ENCODE measurements at regions not wholly inside any gene's neighbourhood (a gene's known extent, or its start where the extent isn't known, plus 50 kb on each side); places are given as distances from the start of the nearest gene placed in this dataset.

GRCh38 chr10:64505501-64505900, 984.3 kb downstream of the REEP3 start:
- TF ChIP-seq CTCF (IDR thresholded peaks at IDR 0.05; ENCODE audit: insufficient read depth, low read length, poor library complexity, severe bottlenecking), result no peak
- DNase-seq (ENCODE audit: low read depth), result no peak

GRCh38 chr10:64506963-64507362, 985.8 kb downstream of the REEP3 start:
- no peak for TF ChIP-seq CTCF (IDR thresholded peaks at IDR 0.05; ENCODE audit: insufficient read depth, low read length, poor library complexity, severe bottlenecking)
- Histone ChIP-seq H3K27me3 (ENCODE audit: control insufficient read depth, insufficient read depth, low read length) (no peaks in the 10 kb centered on the region), H3K4me3 (ENCODE audit: low read depth, low read length) (no peak overlapping the region), H3K36me3 (ENCODE audit: control insufficient read depth, insufficient read depth, low read length) (no peaks in the 10 kb centered on the region)
- DNase-seq (ENCODE audit: low read depth), result no peak

More at GRCh38 chr10:64505501-64505900, 984.3 kb downstream of the REEP3 start:
- H3K4me3 ChIP-seq (ENCODE audit: low read depth, low read length), result no peak overlapping the region
- no peaks in the 10 kb centered on the region for H3K36me3 ChIP-seq (ENCODE audit: control insufficient read depth, insufficient read depth, low read length)
- no peaks in the 10 kb centered on the region for H3K27me3 ChIP-seq (ENCODE audit: control insufficient read depth, insufficient read depth, low read length)

GRCh38 chr10:64507651-64508028, 986.4 kb downstream of the REEP3 start:
- DNase-seq (ENCODE audit: low read depth), result no peak
- TF ChIP-seq CTCF (IDR thresholded peaks at IDR 0.05; ENCODE audit: insufficient read depth, low read length, poor library complexity, severe bottlenecking), result no peak
- Histone ChIP-seq H3K27me3 (ENCODE audit: control insufficient read depth, insufficient read depth, low read length) (no peaks in the 10 kb centered on the region), H3K4me3 (ENCODE audit: low read depth, low read length) (no peak overlapping the region), H3K36me3 (ENCODE audit: control insufficient read depth, insufficient read depth, low read length) (no peaks in the 10 kb centered on the region)

- H3K4me3 ChIP-seq (ENCODE audit: low read depth, low read length), result no peak overlapping the region
- TF ChIP-seq CTCF (IDR thresholded peaks at IDR 0.05; ENCODE audit: insufficient read depth, low read length, poor library complexity, severe bottlenecking), result no peak
- no peaks in the 10 kb centered on the region for H3K36me3 ChIP-seq (ENCODE audit: control insufficient read depth, insufficient read depth, low read length)
- DNase-seq (ENCODE audit: low read depth), result no peak
- no peaks in the 10 kb centered on the region for H3K27me3 ChIP-seq (ENCODE audit: control insufficient read depth, insufficient read depth, low read length)
These were observed 986.9 kb downstream of the REEP3 start for GRCh38 chr10:64508029-64508661.

- no peak for DNase-seq (ENCODE audit: low read depth)
- Histone ChIP-seq H3K36me3 (ENCODE audit: control insufficient read depth, insufficient read depth, low read length) (no peaks in the 10 kb centered on the region), H3K27me3 (ENCODE audit: control insufficient read depth, insufficient read depth, low read length) (no peaks in the 10 kb centered on the region), H3K4me3 (ENCODE audit: low read depth, low read length) (no peak overlapping the region)
- no peak for TF ChIP-seq CTCF (IDR thresholded peaks at IDR 0.05; ENCODE audit: insufficient read depth, low read length, poor library complexity, severe bottlenecking)
These were observed 994.9 kb downstream of the REEP3 start for GRCh38 chr10:64515970-64516699.

Measured in kidney epithelial cell (primary cell).